CD14-positive monocyte (primary cell): ENCODE measurements at regions not wholly inside any gene's neighbourhood (a gene's known extent, or its start where the extent isn't known, plus 50 kb on each side); places are given as distances from the start of the nearest gene placed in this dataset.

Experiments
- DNase-seq, 3 donors: peaks; one replicate each; pipeline ENCODE4 v3.0.0-alpha.2; 2011 to 2022
- H2AFZ ChIP-seq: 2 replicates; pipeline ENCODE4 v1.6.0; 2012; ENCODE audit warnings: mild to moderate bottlenecking, low read depth, low read length, inconsistent platforms; ENCODE audit not compliant: insufficient read depth, poor library complexity, severe bottlenecking
- H3K27ac ChIP-seq, 2 donors: 1 replicate in 1 of 2; 2 replicates in 1 of 2; pipeline ENCODE4 v1.5.1; 2012 to 2013; ENCODE audit warnings: low read length in 2 of 2, control low read depth in 1 of 2, inconsistent platforms in 1 of 2, low read depth in 1 of 2, mild to moderate bottlenecking in 1 of 2
- H3K27me3 ChIP-seq, 2 donors: one replicate each; pipeline versions ENCODE4 v1.6.0 to v1.6.1; 2011 to 2013; ENCODE audit warnings: low read length in 2 of 2; ENCODE audit not compliant: control insufficient read depth in 2 of 2, insufficient read depth in 2 of 2
- H3K36me3 ChIP-seq, 2 donors: replicated peaks in 1 of 2; 1 replicate in 1 of 2; 2 replicates in 1 of 2; pipeline versions ENCODE4 v1.5.1 to v1.6.1; 2012 to 2013; ENCODE audit warnings: low read length in 2 of 2, control low read depth in 1 of 2, inconsistent platforms in 1 of 2, mild to moderate bottlenecking in 1 of 2; ENCODE audit not compliant: insufficient read depth in 2 of 2, control insufficient read depth in 1 of 2
- H3K4me1 ChIP-seq, 2 donors: 1 replicate in 1 of 2; 2 replicates in 1 of 2; pipeline versions ENCODE4 v1.5.1 to v1.6.1; 2012 to 2013; ENCODE audit warnings: low read length in 2 of 2, control low read depth in 1 of 2, inconsistent platforms in 1 of 2, mild to moderate bottlenecking in 1 of 2, moderate library complexity in 1 of 2; ENCODE audit not compliant: insufficient read depth in 2 of 2, control insufficient read depth in 1 of 2
- H3K4me2 ChIP-seq: replicated peaks from 2 replicates; pipeline ENCODE3; 2012; ENCODE audit warnings: low read length, moderate library complexity, mild to moderate bottlenecking; ENCODE audit not compliant: poor library complexity, severe bottlenecking; ENCODE audit errors: extremely low read depth
- H3K4me3 ChIP-seq, 3 experiments: fragments of 200-600 bp in 1 of 3; sonication (generic) in 1 of 3; replicated peaks in 1 of 3; 1 replicate in 2 of 3; 2 replicates in 1 of 3; pipeline ENCODE4 v1.5.1; 2011 to 2013; ENCODE audit warnings: low read length in 3 of 3, mild to moderate bottlenecking in 3 of 3, control low read depth in 2 of 3, low read depth in 2 of 3, inconsistent platforms in 1 of 3, moderate library complexity in 1 of 3
- H3K79me2 ChIP-seq: 2 replicates; pipeline ENCODE4 v1.6.0; 2012; ENCODE audit warnings: mild to moderate bottlenecking, control low read depth, inconsistent platforms, low read length, moderate library complexity; ENCODE audit not compliant: insufficient read depth
- H3K9ac ChIP-seq: 2 replicates; pipeline ENCODE4 v1.6.0; 2017; ENCODE audit warnings: low read length, mild to moderate bottlenecking; ENCODE audit not compliant: insufficient read depth, poor library complexity, severe bottlenecking
- H3K9me3 ChIP-seq, 2 donors: replicated peaks in 1 of 2; 1 replicate in 1 of 2; 2 replicates in 1 of 2; pipeline versions ENCODE4 v1.5.1 to v1.6.1; 2012 to 2013; ENCODE audit warnings: low read length in 2 of 2, control low read depth in 1 of 2; ENCODE audit not compliant: control insufficient read depth in 1 of 2, insufficient read depth in 1 of 2
- H4K20me1 ChIP-seq: 2 replicates; pipeline ENCODE4 v1.6.0; 2012; ENCODE audit warnings: mild to moderate bottlenecking, low read length, control low read depth, moderate library complexity; ENCODE audit not compliant: insufficient read depth
- H3K27ac Mint-ChIP-seq, 7 donors: one replicate each; pipeline ENCODE4 v1.8.0; 2020; ENCODE audit warnings: mild to moderate bottlenecking in 7 of 7, mixed read lengths in 7 of 7, moderate library complexity in 6 of 7, inconsistent platforms in 2 of 7
- H3K27me3 Mint-ChIP-seq, 3 donors: one replicate each; pipeline ENCODE4 v1.8.0; 2021 to 2022; ENCODE audit warnings: low read depth in 3 of 3, mild to moderate bottlenecking in 3 of 3, mixed read lengths in 3 of 3, moderate library complexity in 3 of 3, inconsistent platforms in 1 of 3
- H3K36me3 Mint-ChIP-seq, 2 donors: one replicate each; pipeline ENCODE4 v1.8.0; 2020; ENCODE audit warnings: mixed read lengths in 2 of 2, inconsistent platforms in 1 of 2, mild to moderate bottlenecking in 1 of 2
- H3K4me1 Mint-ChIP-seq: one replicate; pipeline ENCODE4 v1.8.0; 2020; ENCODE audit warnings: mild to moderate bottlenecking, mixed read lengths
- H3K4me3 Mint-ChIP-seq, 2 donors: one replicate each; pipeline ENCODE4 v1.8.0; 2020; ENCODE audit warnings: mild to moderate bottlenecking in 2 of 2, mixed read lengths in 2 of 2, moderate library complexity in 1 of 2
- H3K9me3 Mint-ChIP-seq, 7 donors: one replicate each; pipeline ENCODE4 v1.8.0; 2020 to 2022; ENCODE audit warnings: mixed read lengths in 7 of 7, mild to moderate bottlenecking in 6 of 7, moderate library complexity in 6 of 7, inconsistent platforms in 2 of 7
- WGBS: methylation state at CpG from one replicate; pipeline ENCODE4 v1.1.5; 2013; ENCODE audit warnings: missing lambda C conversion rate; ENCODE audit not compliant: insufficient coverage; 5-methylcytosine and 5-hydroxymethylcytosine counted together
- intact Hi-C, 2 donors: fragments of 100-400 bp; cut with micrococcal nuclease; formaldehyde crosslinking; loops; one replicate each; pipeline versions ENCODE4 v1.15.0 to v1.15.1; 2023
- TF ChIP-seq, protein P1 (sequence below): fragments of 200-600 bp; IDR thresholded peaks from one replicate; pipeline ENCODE4 v1.8.0; 2022; ENCODE audit warnings: antibody characterized with exemption, mild to moderate bottlenecking

DNA sequence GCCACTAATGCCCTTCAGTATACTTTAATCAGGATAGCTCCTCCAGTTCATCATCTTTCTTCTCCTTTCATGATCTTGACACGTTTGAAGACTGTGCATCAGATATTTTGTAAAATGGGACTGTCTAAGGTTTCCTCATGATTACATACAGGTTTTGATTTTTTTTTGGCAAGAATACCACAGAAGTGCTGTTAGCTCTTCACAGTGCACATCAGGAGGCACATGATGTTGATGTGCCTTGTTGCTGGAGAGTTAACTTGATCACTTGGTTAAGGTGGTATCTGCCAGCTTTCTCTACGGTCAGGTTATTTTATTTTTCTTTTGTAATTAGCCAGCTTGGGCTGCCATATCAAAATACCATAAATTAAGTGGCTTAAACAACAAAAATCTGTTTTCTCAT, 128.6 kb upstream of the IVNS1ABP start:
- H3K27me3 ChIP-seq: no peaks in the 10 kb centered on the region
- H3K9me3 ChIP-seq: no peaks in the 10 kb centered on the region
- no peak for DNase-seq
- no peaks in the 10 kb centered on the region for H3K4me1 ChIP-seq
- Mint-ChIP-seq H3K36me3 (no peaks in the 10 kb centered on the region), H3K27me3 (peaks cover 0 to 1% (median 0%) of the 10 kb centered on the region in 3 donors), H3K27ac (no peak overlapping the region), H3K4me3 (no peak overlapping the region), H3K4me1 (no peaks in the 10 kb centered on the region), H3K9me3 (peaks cover 0 to 5% (median 0%) of the 10 kb centered on the region in 7 donors)
- H4K20me1 ChIP-seq: no peaks in the 10 kb centered on the region
- no CpG with 5 or more reads among the region's 2 CpGs for WGBS
- intact Hi-C loops: no loop called here
- H2AFZ ChIP-seq: no peak overlapping the region
- H3K79me2 ChIP-seq: no peaks in the 10 kb centered on the region
- no peaks in the 10 kb centered on the region for H3K36me3 ChIP-seq
- H3K9ac ChIP-seq: no peak overlapping the region
- TF ChIP-seq, protein P1, sequence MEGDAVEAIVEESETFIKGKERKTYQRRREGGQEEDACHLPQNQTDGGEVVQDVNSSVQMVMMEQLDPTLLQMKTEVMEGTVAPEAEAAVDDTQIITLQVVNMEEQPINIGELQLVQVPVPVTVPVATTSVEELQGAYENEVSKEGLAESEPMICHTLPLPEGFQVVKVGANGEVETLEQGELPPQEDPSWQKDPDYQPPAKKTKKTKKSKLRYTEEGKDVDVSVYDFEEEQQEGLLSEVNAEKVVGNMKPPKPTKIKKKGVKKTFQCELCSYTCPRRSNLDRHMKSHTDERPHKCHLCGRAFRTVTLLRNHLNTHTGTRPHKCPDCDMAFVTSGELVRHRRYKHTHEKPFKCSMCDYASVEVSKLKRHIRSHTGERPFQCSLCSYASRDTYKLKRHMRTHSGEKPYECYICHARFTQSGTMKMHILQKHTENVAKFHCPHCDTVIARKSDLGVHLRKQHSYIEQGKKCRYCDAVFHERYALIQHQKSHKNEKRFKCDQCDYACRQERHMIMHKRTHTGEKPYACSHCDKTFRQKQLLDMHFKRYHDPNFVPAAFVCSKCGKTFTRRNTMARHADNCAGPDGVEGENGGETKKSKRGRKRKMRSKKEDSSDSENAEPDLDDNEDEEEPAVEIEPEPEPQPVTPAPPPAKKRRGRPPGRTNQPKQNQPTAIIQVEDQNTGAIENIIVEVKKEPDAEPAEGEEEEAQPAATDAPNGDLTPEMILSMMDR: no peak
- no peak overlapping the region for H3K4me3 ChIP-seq
- no peak overlapping the region for H3K27ac ChIP-seq
- no peak overlapping the region for H3K4me2 ChIP-seq

DNA sequence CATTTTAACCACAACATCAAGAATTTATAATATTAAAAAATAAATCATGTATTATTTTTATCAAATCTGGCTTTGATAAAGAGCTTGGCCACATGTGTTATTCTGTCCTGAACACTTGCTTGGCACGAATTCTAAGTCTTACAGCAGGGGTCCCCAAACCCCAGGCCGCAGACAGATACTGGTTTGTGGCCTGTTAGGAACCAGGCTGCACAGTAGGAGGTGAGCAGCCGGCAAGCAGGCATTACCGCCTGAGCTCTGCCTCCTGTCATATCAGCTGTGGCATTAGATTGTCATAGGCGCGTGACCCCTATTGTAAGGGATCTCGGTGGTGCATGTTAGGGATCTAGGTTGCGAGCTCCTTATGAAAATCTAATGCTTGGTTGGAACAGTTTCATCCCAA, 127.6 kb upstream of the IVNS1ABP start:
- H3K27ac ChIP-seq: no peak overlapping the region
- peaks cover 0 to 5% (median 0%) of the 10 kb centered on the region in 7 donors for H3K9me3 Mint-ChIP-seq
- H3K27ac Mint-ChIP-seq: no peak overlapping the region
- H3K4me3 Mint-ChIP-seq: no peak overlapping the region
- H2AFZ ChIP-seq: no peak overlapping the region
- 100% methylated on average over 4 of the region's 8 CpGs for WGBS
- no peaks in the 10 kb centered on the region for H3K79me2 ChIP-seq
- H3K27me3 ChIP-seq: no peaks in the 10 kb centered on the region
- H4K20me1 ChIP-seq: no peaks in the 10 kb centered on the region
- DNase-seq: no peak
- H3K4me1 Mint-ChIP-seq: no peaks in the 10 kb centered on the region
- no peak overlapping the region for H3K4me2 ChIP-seq
- TF ChIP-seq, protein P1: no peak
- H3K36me3 ChIP-seq: no peaks in the 10 kb centered on the region
- no peaks in the 10 kb centered on the region for H3K36me3 Mint-ChIP-seq
- intact Hi-C loops: no loop called here
- no peak overlapping the region for H3K4me3 ChIP-seq
- H3K9ac ChIP-seq: no peak overlapping the region
- no peaks in the 10 kb centered on the region for H3K9me3 ChIP-seq
- peaks cover 0 to 6% of the 10 kb centered on the region in 2 donors for H3K4me1 ChIP-seq
- peaks cover 0 to 1% (median 0%) of the 10 kb centered on the region in 3 donors for H3K27me3 Mint-ChIP-seq
